ENCODE measurements at regions not wholly inside any gene's neighbourhood (a gene's known extent, or its start where the extent isn't known, plus 50 kb on each side); places are given as distances from the start of the nearest gene placed in this dataset.

GRCh38 chr5:4990462-4990861 lies 149.7 kb upstream of the ADAMTS16 start:
- TF ChIP-seq GLIS2 (tag by site-specific recombination; IDR thresholded peaks at IDR 0.05) = no peak
- TF ChIP-seq CTCF (tag by site-specific recombination; IDR thresholded peaks at IDR 0.05) = no peak
- TF ChIP-seq RBAK (tag by site-specific recombination; IDR thresholded peaks at IDR 0.05) = no peak
- TF ChIP-seq KLF1 (tag by site-specific recombination; IDR thresholded peaks at IDR 0.05) = no peak
